GM21717 (cell line): ENCODE measurements at regions not wholly inside any gene's neighbourhood (a gene's known extent, or its start where the extent isn't known, plus 50 kb on each side); places are given as distances from the start of the nearest gene placed in this dataset.
"Not testable (repeated sequence)": the region's sequence is repeated elsewhere in the genome, so short reads cannot be mapped to it uniquely, and the experiment has no call there.

Experiments used
- ATAC-seq: cut with Tn5 transposase; IDR thresholded peaks from one replicate; pipeline ENCODE4 v1.9.1; 2021; ENCODE audit warnings: mild to moderate bottlenecking, moderate library complexity; ENCODE audit not compliant: unreplicated experiment

DNA sequence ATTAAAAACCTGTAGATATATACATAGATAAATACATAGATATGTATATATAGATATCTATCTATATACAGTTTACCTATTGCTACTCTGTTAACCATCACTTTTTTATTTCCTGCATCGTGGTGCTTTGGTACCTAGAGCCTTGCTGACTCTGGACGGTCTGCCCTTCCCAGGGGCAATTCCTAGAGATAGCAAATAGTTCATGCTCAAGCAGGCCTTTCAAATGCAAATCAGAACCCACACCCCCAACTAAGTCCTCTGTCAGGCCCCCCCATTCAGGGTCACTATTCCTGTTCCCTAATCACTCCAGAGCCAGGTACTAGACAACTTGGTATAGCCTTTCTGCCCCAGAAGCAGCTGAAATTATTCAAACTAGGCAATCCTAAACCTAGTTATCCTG, 273.5 kb upstream of the ADGRL3 start:
- ATAC-seq = no peak

DNA sequence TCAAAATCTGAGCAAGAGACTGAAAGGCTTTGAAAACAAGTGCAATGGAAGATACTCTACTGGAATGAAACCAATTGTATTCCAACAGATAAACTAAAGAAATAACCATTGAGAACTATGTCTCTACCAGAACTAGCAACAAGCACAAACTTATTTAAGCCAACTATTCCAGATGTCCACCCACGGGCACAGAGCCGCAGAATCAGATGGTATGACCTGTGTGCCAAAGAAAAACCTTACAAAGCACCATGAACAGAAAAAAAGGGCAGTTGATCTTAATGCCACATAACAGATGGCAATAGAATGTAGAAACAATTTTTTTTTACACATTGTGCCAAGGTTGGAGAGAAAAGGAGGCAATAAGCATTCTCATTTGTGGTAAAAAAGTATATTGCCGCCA, 269.3 kb upstream of the ADGRL3 start:
- no peak for ATAC-seq

DNA sequence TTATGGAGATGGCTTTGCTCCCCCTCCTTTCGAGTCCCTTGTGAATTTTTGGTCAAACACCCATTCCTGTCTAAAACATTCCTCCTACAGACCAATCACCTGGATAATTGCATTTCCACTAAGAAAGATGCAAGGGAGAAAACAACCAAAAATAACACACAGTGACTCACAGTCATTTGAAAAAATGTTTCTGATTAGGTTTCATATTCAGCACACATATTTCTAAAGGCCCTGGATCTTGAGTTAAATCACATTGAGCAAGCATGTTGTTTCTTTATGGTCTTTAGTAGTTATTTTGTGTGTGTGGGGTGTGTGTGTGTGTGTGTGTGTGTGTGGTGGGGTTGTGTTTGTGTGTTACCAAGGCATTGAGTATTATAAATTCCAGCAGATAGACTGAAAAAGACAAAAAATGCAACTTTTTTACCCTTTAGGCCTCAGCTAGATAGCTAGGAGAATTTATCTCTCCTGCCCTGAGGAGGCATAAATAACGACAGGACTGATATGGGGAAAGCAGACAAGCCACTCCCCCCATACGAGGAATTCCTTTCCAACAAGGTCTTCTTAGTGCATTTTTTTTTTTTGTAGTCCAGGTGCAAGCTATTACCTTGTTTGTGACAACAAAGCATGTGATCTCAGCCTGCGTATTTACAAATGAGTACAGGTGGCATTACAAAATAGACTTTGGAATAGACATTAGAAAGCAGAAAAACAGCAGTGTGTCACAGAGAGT, 265.4 kb upstream of the ADGRL3 start:
- ATAC-seq = no peak

DNA sequence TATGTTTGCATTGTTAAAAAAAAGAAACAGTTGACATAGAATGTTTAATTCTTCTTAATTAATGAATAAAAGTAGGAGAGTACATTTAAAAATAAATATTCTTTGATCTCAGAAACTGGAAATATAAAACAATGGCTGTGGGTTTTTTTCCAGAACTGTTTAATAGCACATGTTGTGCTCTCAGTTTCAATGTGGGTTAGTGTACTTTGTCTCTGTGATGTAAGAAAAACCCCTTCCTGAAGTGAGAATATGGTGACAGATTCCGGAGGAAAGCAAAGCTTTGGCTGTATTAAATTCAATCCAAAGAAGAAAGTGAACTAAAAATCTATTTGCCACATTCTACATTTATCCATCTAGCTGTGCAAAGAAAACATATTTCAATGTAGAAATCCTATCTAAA, 261.9 kb upstream of the ADGRL3 start:
- no peak for ATAC-seq

DNA sequence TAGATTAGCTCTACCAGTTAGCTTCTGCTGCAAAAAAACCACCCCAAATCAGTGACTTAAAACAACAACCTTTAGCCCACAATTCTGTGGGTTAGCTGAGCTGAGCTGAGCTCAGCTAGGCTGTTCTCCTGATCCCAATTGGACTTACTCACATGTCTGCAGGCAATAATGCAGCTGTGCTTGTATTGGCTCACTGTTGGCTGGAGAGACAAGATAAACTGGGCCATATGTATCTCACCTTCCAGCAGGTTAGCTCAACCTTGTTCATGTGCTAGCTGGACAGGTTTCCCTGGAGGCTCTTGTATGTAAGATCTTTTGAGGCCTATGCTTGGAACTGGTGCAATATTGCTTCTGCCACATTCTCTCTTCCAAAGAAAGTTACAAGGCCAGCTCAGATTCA, 261.5 kb upstream of the ADGRL3 start:
- no peak for ATAC-seq

DNA sequence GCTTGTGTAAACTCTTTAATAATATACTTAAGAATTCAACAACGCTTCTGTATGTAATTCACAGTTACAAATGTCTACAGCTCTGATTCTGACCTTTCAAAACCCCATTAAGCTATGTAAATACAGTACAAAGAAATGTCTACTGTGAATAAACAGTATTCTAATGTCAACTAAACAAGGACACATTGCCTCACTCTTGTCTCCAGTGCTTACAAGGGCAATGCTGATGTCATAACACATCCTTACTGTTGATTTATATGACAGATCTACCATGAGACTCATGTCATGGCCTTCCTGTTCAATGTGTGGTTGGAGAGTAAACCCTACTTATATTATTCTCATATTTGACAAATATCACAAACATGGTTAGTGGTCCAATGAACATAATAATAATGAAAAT, 256.1 kb upstream of the ADGRL3 start:
- no peak for ATAC-seq

DNA sequence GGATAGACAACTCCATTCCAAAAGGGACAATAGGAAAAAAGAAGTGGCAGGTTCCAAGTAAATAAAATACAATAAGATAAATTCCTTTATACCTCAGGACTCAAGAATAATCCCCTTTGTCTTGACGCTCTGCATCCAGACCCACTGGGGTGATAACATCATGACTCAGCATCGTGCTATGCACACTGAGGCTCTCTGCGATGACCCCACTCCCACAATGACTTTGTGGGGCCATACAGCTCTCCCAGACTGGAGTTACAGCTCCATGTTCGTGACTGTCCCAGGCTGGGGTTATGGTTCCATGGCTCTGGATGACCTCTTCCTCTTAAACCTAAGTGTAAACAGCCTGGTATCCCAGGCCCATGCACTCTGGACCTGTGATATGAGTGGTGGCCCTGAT, 254.5 kb upstream of the ADGRL3 start:
- no peak for ATAC-seq

DNA sequence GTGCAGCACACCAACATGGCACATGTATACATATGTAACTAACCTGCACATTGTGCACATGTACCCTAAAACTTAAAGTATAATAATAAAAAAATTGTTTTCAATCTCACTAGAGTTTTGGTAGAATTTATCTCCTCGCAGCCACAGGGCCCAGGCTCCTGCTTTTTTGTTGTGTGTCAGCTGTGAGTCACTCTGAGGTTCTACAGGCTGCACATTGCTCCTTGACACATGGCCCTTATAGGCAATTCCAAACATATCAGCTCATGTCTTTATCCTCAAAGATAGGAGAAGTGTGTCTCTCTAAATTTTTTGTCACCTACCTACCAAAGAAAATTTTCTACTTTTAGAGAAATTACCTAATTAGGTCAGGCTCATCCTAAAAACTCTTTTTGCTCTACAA, 252.1 kb upstream of the ADGRL3 start:
- no peak for ATAC-seq

DNA sequence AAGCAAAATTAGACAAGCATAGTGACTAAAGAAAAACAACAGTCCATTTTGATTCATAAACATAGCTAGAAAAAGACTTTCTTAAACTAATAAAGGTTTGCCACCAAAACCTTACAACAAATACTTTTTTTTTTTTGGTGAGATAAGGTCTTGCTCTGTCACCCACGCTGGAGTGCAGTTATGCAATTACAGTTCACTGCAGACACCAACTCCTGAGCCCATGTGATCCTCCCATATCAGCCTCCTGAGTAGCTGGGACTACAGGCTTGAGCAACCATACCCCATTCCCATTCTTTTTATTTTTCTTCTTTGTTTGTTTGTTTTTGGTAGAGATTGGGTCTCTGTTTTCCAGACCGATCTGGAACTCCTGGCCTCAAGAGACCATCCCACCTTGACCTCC, 247.2 kb upstream of the ADGRL3 start:
- ATAC-seq = no peak

DNA sequence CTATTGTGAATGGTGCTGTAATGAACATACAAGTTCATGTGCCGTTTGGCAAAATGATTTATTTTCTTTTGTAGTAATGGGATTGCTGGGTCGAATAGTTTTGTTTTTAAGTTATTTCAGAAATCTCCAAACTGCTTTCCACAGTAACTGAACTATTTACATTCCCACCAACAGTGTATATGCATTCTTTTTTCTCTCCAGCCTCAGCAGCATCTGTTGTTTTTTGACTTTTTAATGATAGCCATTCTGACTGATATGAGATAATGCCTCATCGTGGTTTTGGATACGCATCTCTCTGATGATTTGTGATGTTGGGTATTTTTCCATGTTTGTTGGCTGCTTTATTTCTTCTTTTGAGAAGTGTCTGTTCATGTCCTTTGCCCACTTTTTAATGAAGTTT, 246.3 kb upstream of the ADGRL3 start:
- no peak for ATAC-seq

DNA sequence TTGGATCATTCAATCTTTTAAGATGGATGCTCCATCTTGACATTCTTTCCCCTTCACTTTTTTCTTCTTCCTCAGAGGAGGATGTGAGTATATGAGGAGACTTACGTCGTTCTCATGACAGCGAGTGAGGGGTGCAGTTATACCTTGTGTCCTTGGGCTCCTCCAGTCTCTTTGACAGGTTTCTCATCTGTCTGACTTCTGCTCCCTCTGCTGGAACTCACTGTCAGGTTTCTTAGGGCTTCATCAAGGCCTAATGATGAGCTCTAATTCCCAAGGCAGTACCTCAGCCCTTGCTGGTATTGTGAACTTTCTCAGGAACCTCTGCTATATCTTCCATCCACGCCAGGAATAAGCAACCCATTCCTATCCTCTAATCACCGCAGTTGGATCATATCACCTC, 237.8 kb upstream of the ADGRL3 start:
- ATAC-seq = no peak

DNA sequence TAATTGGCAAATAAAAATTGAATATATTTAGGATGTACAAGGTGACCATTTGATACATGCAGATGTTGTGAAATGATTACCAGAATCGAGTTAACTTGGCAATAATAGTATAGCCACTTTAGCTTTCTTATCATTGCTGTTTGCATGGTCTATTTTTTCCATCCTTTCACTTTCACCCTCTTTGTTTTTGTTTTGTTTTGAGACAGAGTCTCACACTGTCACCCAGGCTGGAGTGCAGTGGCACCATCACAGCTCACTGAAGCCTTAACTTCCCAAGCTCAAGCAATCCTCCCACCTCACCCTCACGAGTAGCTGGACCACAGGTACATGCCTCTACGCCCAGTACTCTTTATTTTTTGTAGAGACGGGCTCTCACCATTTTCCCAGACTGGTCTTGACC, 218.6 kb upstream of the ADGRL3 start:
- peak; percentile 81 for ATAC-seq

DNA sequence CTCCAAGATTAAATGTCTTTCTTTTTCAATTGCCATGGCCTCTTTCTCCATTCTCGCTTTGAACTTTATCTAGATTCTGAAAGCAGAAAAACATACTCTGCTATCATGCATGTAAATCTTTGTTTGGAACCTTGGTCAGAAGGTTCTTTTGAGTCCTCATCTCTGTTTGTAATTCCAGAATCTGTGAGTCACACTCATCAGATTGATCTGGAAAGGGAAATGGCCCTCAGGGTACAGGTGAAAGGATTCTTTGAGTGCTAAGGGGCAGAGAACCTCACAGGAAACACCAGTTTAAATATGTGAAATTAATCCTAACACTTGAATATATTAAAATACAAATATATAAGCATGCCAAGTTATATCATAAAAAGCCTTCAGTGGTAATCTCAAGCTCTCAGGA, 211.0 kb upstream of the ADGRL3 start:
- no peak for ATAC-seq

DNA sequence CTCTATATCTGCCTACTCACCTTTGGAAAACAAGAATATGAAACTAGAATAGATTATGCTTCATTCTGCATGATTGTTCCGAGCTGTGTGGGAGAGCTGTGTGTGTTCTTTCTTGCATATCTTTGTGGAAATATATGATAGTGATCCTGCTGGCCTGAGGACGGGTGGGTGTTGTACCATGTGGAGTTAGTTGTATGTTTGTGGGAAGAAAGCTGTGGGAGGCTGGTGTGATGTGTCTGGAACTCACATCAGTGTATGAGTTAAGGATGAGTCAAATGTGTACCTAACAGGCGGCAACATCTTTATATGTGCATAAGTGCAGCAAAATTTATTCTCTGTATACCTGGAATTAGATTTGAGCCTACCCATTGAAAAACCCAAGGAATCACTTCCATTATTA, 208.1 kb upstream of the ADGRL3 start:
- no peak for ATAC-seq

DNA sequence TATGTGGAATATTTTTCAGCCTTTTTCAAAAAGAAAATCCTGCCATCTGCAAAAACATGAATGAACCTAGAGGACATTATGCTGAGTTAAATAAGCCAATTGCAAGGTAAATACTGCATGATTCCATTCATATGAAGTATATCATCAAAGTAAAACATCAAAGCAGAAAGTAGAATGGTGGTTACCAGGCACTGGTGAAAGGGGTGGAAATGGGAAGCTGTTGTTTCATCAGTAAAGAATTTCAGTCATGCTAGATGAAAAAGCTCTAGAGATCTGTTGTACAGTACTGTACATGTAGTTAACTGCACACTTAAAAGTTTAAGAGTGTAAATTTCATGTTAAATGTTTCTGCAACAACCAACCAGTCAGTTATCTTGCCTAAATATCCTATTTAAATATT, 196.8 kb upstream of the ADGRL3 start:
- no peak for ATAC-seq

DNA sequence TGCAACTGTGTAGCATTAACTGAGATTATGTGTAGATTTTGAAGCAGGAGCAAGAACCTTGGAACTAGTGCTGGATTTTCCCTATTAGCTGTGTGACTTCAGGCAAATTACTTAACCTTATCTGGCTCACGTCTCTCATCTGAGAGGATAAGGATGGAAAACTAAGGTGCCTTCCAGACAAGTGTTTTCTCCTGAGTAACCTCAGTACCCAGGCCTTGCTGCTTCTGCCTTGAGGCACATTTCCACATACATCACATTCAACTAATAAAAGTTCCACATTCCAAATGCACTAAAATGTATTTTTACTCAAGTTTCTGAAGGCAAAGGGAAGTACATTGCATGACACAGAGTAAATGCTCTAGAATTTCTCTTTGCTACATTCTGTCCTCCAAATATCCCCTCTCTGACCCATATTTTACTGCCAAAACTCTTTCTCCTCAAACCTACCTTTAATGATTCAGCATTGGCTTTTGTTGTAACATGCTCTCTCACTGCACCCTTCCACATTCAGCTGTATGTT, 195.4 kb upstream of the ADGRL3 start:
- no peak for ATAC-seq

DNA sequence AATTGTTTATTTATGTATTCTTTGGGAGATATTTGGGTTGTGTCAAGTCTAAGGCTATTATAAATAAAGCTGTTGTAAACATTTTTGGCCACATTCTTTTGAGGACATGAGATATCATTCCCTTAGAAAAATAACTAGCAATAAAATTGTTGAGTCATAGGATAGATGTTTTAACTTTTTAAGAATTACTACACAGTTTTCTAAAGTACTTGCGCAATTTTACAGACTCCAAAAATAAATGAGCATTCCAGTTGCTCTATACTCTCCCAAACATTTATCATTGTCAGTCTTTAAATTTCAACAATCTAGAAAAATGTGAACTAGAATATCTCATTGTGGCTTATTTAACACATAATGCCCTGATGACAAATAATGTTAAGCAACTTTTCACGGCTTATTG, 189.1 kb upstream of the ADGRL3 start:
- ATAC-seq = no peak

DNA sequence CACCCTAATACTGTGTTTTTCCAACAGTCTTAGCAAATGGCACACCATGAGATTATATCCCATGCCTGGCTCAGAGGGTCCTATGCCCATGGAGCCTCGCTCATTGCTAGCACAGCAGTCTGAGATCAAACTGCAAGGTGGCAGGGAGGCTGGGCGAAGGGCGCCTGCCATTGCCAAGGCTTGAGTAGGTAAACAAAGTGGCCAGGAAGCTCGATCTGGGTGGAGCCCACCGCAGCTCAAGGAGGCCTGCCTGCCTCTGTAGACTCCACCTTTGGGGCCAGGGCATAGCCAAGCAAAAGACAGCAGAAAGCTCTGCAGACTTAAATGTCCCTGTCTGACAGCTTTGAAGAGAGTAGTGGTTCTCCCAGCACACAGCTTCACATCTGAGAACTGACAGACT, 188.2 kb upstream of the ADGRL3 start:
- ATAC-seq = not testable (repeated sequence)

DNA sequence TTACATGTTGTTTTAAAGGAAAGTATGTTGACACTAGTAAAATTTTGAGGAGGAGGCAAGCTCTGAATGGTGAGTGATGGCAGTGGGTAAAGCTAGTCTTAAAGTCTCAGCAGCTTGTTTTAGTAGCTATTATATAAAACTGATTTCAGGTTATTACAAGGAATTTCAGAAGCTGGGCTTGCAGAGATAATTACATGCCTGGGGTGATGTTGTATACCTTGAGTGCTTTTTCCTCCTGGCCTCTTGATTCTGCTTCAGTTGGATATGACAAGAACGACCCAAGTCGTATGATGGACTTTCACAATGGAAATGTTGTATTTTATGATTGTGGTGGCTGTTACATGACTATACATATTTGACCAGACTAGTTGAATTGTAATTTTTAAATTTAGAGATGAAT, 175.5 kb upstream of the ADGRL3 start:
- ATAC-seq = no peak

DNA sequence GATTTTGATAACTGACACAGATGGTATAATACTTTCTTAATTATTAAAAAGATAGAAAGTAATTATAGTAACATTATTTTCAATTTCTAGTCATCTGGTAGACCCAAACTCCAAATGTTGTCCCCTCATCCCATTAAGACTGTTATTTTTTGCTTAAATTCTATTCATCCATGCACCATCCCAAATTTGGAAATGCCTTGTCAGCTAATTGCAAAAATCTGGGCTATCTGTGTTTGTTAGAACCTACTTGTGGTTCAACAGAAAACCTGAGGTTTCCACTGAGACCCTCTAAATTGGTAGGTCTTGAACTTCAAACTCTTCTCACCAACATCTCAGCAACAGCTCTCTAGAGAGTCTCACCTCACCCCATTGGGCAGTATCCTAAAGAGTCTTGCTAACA, 172.2 kb upstream of the ADGRL3 start:
- no peak for ATAC-seq

DNA sequence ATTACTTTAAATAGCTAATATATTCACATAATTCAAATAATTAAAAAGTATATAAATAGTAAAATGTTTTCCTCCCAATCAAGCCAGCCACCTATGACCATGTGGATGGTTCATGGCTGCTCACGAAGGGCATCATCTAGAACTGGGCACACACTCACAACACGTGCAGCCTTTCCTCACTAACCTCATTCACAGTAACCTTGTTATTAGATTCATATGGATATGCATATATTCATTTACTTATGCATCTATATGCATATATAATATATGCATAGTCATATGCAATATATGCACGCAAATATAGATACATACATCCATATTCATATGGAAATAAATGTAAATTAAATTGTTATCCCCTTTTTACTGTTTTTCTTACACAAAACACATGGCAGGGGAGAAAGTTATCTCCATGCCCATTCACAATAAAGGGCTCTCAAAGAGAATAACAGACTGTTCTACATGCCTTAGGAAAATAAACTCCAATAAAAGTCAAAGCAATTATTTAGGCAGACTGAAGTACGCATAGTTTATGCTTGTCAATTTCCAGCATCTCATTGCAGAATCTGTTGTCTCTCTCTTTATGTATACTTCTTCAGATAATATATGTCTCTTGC, 163.9 kb upstream of the ADGRL3 start:
- no peak for ATAC-seq

DNA sequence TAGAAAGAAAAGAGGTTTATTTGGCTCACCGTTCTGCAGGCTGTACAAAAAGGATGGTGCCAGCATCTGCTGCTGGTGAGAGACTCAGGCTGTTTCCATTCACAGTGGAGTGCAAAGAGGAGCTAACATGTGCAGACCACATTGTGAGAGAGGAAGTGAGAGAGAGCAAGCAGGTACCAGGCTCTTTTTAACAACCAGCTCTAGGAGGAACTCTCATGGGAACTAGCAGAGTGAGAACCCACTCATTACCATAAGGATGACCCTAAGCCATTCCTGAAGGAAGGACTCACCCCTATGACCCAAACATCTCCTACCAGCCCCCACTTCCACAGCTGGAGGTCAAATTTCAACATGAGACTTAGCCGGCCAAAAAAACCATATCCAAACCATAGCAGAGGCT, 158.6 kb upstream of the ADGRL3 start:
- no peak for ATAC-seq

DNA sequence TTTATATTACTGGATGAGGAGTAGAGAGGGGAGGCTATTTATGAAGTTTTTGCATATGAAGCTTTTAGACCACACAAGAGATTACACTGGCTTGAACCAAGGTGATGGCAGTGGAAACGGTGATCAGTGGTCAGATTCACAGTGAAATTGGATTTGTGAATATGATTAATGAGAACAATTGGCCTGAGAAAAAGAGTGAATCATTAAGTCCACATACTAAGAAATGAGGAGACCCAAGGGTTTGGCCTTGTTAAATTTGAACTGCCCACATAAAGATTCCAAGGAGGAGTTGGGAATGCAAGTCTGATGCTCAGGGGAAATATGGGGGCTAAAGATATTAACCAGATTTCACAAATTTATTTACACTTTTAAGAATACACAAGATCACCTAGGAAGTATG, 155.3 kb upstream of the ADGRL3 start:
- ATAC-seq = no peak
